Mucosa of descending colon (tissue), 3 donors: ENCODE measurements at regions not wholly inside any gene's neighbourhood (a gene's known extent, or its start where the extent isn't known, plus 50 kb on each side); places are given as distances from the start of the nearest gene placed in this dataset.

ENCODE experiments used
- ATAC-seq: fragments of 200-7000 bp; cut with Tn5 transposase; one replicate; pipeline ENCODE4 v1.9.1; 2020; ENCODE audit warnings: mild to moderate bottlenecking, moderate library complexity
- DNase-seq, 3 donors: peaks; one replicate each; pipeline ENCODE4 v3.0.0-alpha.2; 2020
- H3K36me3 ChIP-seq: fragments of 200-600 bp; one replicate; pipeline ENCODE4 v1.8.0; 2021; ENCODE audit warnings: low read depth, mild to moderate bottlenecking
- H3K4me1 ChIP-seq: fragments of 200-600 bp; one replicate; pipeline ENCODE4 v1.8.0; 2021; ENCODE audit warnings: low read depth, mild to moderate bottlenecking
- H3K4me3 ChIP-seq: fragments of 200-600 bp; one replicate; pipeline ENCODE4 v1.8.0; 2021; ENCODE audit warnings: mild to moderate bottlenecking
- H3K9me3 ChIP-seq: fragments of 200-600 bp; one replicate; pipeline ENCODE4 v1.8.0; 2021; ENCODE audit warnings: mild to moderate bottlenecking
- intact Hi-C, 2 donors: fragments of 100-400 bp; cut with DNase I in 1 of 2; cut with micrococcal nuclease in 1 of 2; formaldehyde crosslinking; loops; one replicate each; pipeline versions ENCODE4 v1.11.0 to v1.11.1; 2022; cut with DNase I, micrococcal nuclease
- TF ChIP-seq, protein P1 (sequence below): fragments of 200-600 bp; IDR thresholded peaks from one replicate; pipeline ENCODE4 v1.8.0; 2022; ENCODE audit warnings: antibody characterized with exemption, mild to moderate bottlenecking
- donor health status: DM: no; HTN: no; CAD: no; lungs with moderate emphysema.
- donor health status: DM: no; HTN: no; CAD: no.
- donor health status: DM: no; HTN: yes; CAD: no.

DNA sequence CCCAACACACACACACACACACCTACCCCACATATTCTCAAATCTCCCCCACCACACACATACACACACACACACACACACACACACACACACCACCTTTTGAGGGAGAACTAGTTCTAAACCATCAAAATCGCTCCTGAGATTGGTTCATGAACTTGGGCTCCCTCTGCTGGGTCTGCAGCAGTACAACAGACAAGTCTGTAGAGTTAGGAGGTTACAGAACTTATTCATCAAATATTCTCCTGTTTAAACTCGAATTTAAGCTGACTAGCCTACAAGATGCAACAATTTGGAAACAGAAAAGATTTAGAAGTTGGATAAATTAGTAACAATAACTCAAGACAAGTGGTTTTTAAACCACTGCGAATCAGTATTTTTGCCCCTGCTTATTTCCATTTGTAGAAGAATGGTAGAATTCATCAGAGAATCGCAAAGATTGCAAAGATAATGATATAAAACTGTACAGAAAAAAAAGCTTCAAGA, 136.4 kb upstream of the USP15 start:
- TF ChIP-seq, protein P1, sequence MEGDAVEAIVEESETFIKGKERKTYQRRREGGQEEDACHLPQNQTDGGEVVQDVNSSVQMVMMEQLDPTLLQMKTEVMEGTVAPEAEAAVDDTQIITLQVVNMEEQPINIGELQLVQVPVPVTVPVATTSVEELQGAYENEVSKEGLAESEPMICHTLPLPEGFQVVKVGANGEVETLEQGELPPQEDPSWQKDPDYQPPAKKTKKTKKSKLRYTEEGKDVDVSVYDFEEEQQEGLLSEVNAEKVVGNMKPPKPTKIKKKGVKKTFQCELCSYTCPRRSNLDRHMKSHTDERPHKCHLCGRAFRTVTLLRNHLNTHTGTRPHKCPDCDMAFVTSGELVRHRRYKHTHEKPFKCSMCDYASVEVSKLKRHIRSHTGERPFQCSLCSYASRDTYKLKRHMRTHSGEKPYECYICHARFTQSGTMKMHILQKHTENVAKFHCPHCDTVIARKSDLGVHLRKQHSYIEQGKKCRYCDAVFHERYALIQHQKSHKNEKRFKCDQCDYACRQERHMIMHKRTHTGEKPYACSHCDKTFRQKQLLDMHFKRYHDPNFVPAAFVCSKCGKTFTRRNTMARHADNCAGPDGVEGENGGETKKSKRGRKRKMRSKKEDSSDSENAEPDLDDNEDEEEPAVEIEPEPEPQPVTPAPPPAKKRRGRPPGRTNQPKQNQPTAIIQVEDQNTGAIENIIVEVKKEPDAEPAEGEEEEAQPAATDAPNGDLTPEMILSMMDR = no peak
- H3K36me3 ChIP-seq = no peaks in the 10 kb centered on the region
- ATAC-seq (peak; percentile 50), DNase-seq (peak in 1 of 3 donors; percentile 17)
- no peaks in the 10 kb centered on the region for H3K9me3 ChIP-seq
- H3K4me3 ChIP-seq = no peak overlapping the region
- intact Hi-C loops = no loop called here
- no peaks in the 10 kb centered on the region for H3K4me1 ChIP-seq

DNA sequence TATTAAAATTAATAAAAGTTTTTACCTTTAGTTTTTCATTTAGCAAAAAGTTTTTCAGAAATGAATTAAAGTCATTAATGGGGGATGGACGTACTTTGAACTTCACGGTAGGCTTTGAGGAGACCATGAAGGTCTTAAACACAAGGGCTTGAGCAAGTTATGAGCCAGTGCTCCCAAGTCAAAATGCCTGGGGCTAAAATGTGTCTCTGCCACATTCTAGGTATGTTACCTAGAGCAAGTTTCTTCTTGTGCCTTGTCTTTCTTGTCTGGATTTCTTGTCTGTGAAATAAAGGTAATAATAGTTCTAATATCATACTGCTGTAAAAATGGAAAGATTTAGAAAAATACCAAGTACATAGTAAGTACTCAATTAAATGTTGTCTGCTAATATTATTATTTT, 132.7 kb upstream of the USP15 start:
- Histone ChIP-seq H3K4me3 (no peak overlapping the region), H3K36me3 (no peaks in the 10 kb centered on the region), H3K9me3 (no peaks in the 10 kb centered on the region), H3K4me1 (no peaks in the 10 kb centered on the region)
- intact Hi-C loops = no loop called here
- DNase-seq (no peak), ATAC-seq (no peak)
- TF ChIP-seq, protein P1 = no peak

DNA sequence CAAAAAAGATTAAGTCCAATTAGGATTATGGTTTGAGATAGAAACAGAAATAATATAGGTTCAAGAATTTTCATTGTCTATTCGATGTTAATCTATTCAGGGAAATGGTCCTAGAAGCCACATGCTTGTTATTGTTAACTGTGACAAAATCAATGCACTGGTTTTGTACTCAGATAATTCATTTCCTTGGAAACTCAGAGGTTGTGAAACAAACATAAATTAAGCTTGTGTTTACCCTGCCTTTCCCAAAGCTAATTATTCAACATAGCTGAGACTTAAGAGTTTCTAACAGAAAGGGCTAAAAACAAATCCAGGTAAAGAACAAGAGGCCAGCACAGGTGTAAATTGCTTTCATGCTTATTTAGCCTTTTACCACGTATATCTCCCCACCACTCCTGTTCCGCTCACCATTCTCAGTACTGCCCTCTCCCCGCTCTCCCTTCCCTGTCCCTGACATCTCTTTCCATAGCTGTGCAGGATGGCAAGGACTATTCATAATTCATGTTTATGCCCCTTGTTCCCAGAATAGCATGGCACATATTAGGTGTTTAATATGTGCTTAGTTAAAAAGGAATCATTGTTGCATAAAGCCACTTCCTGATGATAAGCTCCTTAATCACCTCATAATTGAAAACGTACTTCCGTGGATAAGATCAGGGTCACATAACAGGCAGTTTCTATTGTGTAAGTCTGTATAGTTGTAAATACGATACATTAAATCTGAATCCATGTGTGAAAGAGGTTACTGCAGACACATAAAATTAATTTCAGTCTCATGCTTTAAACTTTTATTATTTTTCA, 131.8 kb upstream of the USP15 start:
- ATAC-seq = no peak
- DNase-seq = no peak
- intact Hi-C loops = no loop called here
- Histone ChIP-seq H3K36me3 (no peaks in the 10 kb centered on the region), H3K9me3 (no peaks in the 10 kb centered on the region), H3K4me1 (no peaks in the 10 kb centered on the region), H3K4me3 (no peak overlapping the region)
- TF ChIP-seq, protein P1 = no peak

DNA sequence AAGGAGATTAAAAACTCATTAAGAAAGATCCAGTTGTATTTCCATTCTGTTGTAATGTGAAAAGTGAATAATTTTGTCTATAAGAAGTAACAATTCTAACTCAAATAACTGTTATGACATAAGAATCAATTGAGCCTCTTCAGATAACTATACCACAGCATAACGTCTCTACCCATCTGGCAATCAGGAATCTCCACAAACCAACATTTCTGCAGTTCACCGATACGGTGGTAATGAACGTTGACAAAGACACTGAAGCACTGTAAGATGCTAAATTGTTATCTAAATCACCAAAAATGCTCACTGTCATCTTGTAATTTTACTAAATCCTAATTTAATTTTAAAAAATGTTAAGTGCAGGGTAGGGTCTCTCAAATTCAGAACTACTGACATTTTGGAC, 130.9 kb upstream of the USP15 start:
- Histone ChIP-seq H3K36me3 (no peaks in the 10 kb centered on the region), H3K4me1 (no peaks in the 10 kb centered on the region), H3K9me3 (no peaks in the 10 kb centered on the region), H3K4me3 (no peak overlapping the region)
- intact Hi-C loops = no loop called here
- TF ChIP-seq, protein P1 = no peak
- ATAC-seq = no peak
- no peak for DNase-seq

DNA sequence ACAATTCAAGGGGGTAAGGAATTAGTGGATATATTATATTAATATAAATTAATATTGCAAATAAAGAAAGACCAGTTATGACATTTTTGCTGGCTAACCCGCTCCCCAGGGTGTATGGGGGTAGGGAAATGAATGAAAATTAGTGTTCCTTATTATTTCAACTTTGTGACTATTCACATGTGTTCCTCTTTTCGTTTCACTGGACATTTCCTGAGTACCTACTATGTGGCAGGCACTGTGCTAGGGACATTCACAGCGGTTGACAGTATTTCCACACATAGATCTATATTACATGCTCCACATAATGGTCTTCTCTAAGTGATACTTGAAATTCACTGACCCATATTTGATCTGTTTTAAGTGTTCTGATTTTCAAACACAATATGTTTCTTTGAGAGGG, 129.8 kb upstream of the USP15 start:
- Histone ChIP-seq H3K4me3 (no peak overlapping the region), H3K9me3 (no peaks in the 10 kb centered on the region), H3K4me1 (no peaks in the 10 kb centered on the region), H3K36me3 (no peaks in the 10 kb centered on the region)
- ATAC-seq (no peak), DNase-seq (no peak)
- intact Hi-C loops = no loop called here
- TF ChIP-seq, protein P1 = no peak
